Hepatocyte (in vitro differentiated cells): ENCODE measurements at regions not wholly inside any gene's neighbourhood (a gene's known extent, or its start where the extent isn't known, plus 50 kb on each side); places are given as distances from the start of the nearest gene placed in this dataset.

Source experiments
- DNase-seq: peaks from one replicate; pipeline ENCODE4 v3.0.0-alpha.2; 2016; ENCODE audit warnings: low spot score
- H2AFZ ChIP-seq: fragments of 200-600 bp; sonication (generic); 2 replicates; pipeline ENCODE4 v1.6.0; 2016; ENCODE audit warnings: antibody characterized with exemption, mild to moderate bottlenecking
- H3K27ac ChIP-seq: fragments of 200-600 bp; sonication (generic); 2 replicates; pipeline ENCODE4 v1.5.1; 2016; ENCODE audit warnings: mild to moderate bottlenecking
- H3K27me3 ChIP-seq: fragments of 200-600 bp; sonication (generic); 2 replicates; pipeline ENCODE4 v1.6.1; 2016
- H3K36me3 ChIP-seq: fragments of 200-600 bp; sonication (generic); replicated peaks from 2 replicates; pipeline ENCODE4 v1.5.1; 2016; ENCODE audit warnings: low read depth; ENCODE audit not compliant: insufficient read depth
- H3K4me1 ChIP-seq: fragments of 200-600 bp; sonication (generic); 2 replicates; pipeline ENCODE4 v1.5.1; 2016; ENCODE audit warnings: mild to moderate bottlenecking, moderate library complexity; ENCODE audit not compliant: insufficient read depth
- H3K4me2 ChIP-seq: fragments of 200-600 bp; sonication (generic); 2 replicates; pipeline ENCODE4 v1.6.0; 2016
- H3K4me3 ChIP-seq: fragments of 200-600 bp; sonication (generic); 2 replicates; pipeline ENCODE4 v1.5.1; 2016; ENCODE audit warnings: mild to moderate bottlenecking
- H3K79me2 ChIP-seq: fragments of 200-600 bp; sonication (generic); 2 replicates; pipeline ENCODE4 v1.6.0; 2017; ENCODE audit warnings: mild to moderate bottlenecking
- H3K9me2 ChIP-seq: fragments of 200-600 bp; sonication (generic); replicated peaks from 2 replicates; pipeline ENCODE4 v1.6.0; 2017; ENCODE audit warnings: mild to moderate bottlenecking; ENCODE audit not compliant: insufficient read depth
- H3K9me3 ChIP-seq: fragments of 200-600 bp; sonication (generic); 2 replicates; pipeline ENCODE4 v1.5.1; 2016; ENCODE audit warnings: low read depth, mild to moderate bottlenecking
- H4K20me1 ChIP-seq: fragments of 200-600 bp; sonication (generic); 2 replicates; pipeline ENCODE4 v1.6.0; 2016; ENCODE audit warnings: mild to moderate bottlenecking; ENCODE audit not compliant: insufficient read depth, poor library complexity, severe bottlenecking
- EZH2 ChIP-seq: fragments of 200-600 bp; sonication (generic); IDR thresholded peaks from 2 replicates; pipeline ENCODE4 v1.6.1; 2016; ENCODE audit warnings: antibody characterized with exemption, mild to moderate bottlenecking, borderline replicate concordance
- EZH2phosphoT487 ChIP-seq: fragments of 200-600 bp; sonication (generic); IDR thresholded peaks from one replicate; pipeline ENCODE4 v1.6.1; 2018; ENCODE audit warnings: antibody characterized with exemption, mild to moderate bottlenecking, low read depth, moderate library complexity; ENCODE audit not compliant: unreplicated experiment, severe bottlenecking
- WGBS: methylation state at CpG from one replicate; pipeline ENCODE4 v1.1.6; 2016; ENCODE audit warnings: low lambda C conversion rate; ENCODE audit errors: missing lambda C conversion rate; 5-methylcytosine and 5-hydroxymethylcytosine counted together
- TF ChIP-seq, protein P1 (sequence below): fragments of 200-600 bp; sonication (generic); IDR thresholded peaks from 2 replicates; pipeline ENCODE4 v1.5.1; 2016; ENCODE audit warnings: antibody characterized with exemption, mild to moderate bottlenecking; ENCODE audit not compliant: poor library complexity

DNA sequence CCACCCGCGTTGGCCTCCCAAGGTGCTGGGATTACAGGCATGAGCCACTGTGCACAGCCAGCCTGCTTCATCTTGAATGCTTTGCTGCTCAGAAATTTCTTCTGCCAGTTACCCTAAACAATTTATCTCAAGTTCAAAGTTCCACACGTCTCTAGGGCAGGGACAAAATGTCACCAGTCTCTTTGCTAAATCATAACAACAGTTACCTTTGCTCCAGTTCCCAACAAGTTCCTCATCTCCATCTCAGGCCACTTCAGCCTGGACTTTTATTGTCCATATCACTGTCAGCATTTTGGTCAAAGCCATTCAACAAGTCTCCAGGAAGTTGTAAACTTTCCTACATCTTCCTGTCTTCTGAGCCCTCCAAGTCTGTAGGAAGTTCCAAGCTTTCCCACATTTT is 159.5 kb upstream of the DYRK2 start:
- no peaks in the 10 kb centered on the region for H3K9me2 ChIP-seq
- H3K79me2 ChIP-seq, result no peaks in the 10 kb centered on the region
- no peak overlapping the region for H2AFZ ChIP-seq
- no peaks in the 10 kb centered on the region for H3K36me3 ChIP-seq
- no peak overlapping the region for H3K4me2 ChIP-seq
- H3K4me3 ChIP-seq, result no peak overlapping the region
- WGBS, result 90% methylated on average over 3 of the region's 3 CpGs
- H4K20me1 ChIP-seq, result no peaks in the 10 kb centered on the region
- TF ChIP-seq, protein P1, sequence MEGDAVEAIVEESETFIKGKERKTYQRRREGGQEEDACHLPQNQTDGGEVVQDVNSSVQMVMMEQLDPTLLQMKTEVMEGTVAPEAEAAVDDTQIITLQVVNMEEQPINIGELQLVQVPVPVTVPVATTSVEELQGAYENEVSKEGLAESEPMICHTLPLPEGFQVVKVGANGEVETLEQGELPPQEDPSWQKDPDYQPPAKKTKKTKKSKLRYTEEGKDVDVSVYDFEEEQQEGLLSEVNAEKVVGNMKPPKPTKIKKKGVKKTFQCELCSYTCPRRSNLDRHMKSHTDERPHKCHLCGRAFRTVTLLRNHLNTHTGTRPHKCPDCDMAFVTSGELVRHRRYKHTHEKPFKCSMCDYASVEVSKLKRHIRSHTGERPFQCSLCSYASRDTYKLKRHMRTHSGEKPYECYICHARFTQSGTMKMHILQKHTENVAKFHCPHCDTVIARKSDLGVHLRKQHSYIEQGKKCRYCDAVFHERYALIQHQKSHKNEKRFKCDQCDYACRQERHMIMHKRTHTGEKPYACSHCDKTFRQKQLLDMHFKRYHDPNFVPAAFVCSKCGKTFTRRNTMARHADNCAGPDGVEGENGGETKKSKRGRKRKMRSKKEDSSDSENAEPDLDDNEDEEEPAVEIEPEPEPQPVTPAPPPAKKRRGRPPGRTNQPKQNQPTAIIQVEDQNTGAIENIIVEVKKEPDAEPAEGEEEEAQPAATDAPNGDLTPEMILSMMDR, result no peak
- no peak for TF ChIP-seq EZH2
- no peak for TF ChIP-seq EZH2phosphoT487
- no peaks in the 10 kb centered on the region for H3K4me1 ChIP-seq
- no peak for DNase-seq
- H3K27ac ChIP-seq, result no peak overlapping the region
- peaks cover 14% of the 10 kb centered on the region for H3K9me3 ChIP-seq
- H3K27me3 ChIP-seq, result no peaks in the 10 kb centered on the region

GRCh38 chr12:67496581-67496980 is 152.0 kb upstream of the DYRK2 start:
- no peaks in the 10 kb centered on the region for H4K20me1 ChIP-seq
- H3K36me3 ChIP-seq, result no peaks in the 10 kb centered on the region
- H3K9me3 ChIP-seq, result peaks cover 6% of the 10 kb centered on the region
- H3K79me2 ChIP-seq, result no peaks in the 10 kb centered on the region
- no peak for TF ChIP-seq EZH2
- TF ChIP-seq EZH2phosphoT487, result no peak
- H3K27ac ChIP-seq, result no peak overlapping the region
- no peaks in the 10 kb centered on the region for H3K9me2 ChIP-seq
- WGBS, result 46% methylated on average over 2 of the region's 2 CpGs
- H3K4me3 ChIP-seq, result no peak overlapping the region
- H3K4me2 ChIP-seq, result no peak overlapping the region
- H2AFZ ChIP-seq, result no peak overlapping the region
- H3K27me3 ChIP-seq, result no peaks in the 10 kb centered on the region
- H3K4me1 ChIP-seq, result peaks cover 8% of the 10 kb centered on the region
- no peak for DNase-seq

DNA sequence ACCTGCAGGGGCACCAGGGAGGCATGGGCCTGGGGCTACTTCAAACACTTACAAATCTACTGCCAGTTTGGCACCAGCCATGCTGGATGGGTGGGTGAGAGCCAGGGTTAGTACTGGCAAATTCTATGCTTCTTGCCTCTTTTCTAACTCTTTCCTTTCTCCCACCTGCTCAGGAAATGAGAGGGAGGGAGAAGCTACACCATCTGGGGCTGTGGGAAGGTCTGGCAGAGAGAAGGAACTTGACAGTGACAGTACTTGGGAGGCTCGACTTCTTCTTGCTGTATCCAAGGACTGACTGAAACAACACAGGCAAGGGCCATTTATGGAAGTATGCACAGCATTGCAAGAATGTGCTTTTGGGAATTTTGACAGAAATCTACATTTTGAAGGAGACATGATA is 149.6 kb upstream of the DYRK2 start:
- H3K4me3 ChIP-seq, result no peak overlapping the region
- no peaks in the 10 kb centered on the region for H3K9me2 ChIP-seq
- DNase-seq, result no peak
- no peaks in the 10 kb centered on the region for H3K36me3 ChIP-seq
- TF ChIP-seq, protein P1, result no peak
- TF ChIP-seq EZH2 (no peak), EZH2phosphoT487 (no peak)
- H3K4me2 ChIP-seq, result no peak overlapping the region
- no peaks in the 10 kb centered on the region for H3K27me3 ChIP-seq
- WGBS, result 52% methylated on average over 1 of the region's 1 CpG
- H2AFZ ChIP-seq, result no peak overlapping the region
- no peaks in the 10 kb centered on the region for H3K9me3 ChIP-seq
- H3K79me2 ChIP-seq, result no peaks in the 10 kb centered on the region
- H4K20me1 ChIP-seq, result no peaks in the 10 kb centered on the region
- peaks cover 8% of the 10 kb centered on the region for H3K4me1 ChIP-seq
- no peak overlapping the region for H3K27ac ChIP-seq

- Histone ChIP-seq H3K4me2 (no peak overlapping the region), H3K4me3 (no peak overlapping the region), H3K9me2 (no peaks in the 10 kb centered on the region), H3K9me3 (no peaks in the 10 kb centered on the region), H3K79me2 (no peaks in the 10 kb centered on the region), H3K4me1 (peaks cover 8% of the 10 kb centered on the region), H2AFZ (no peak overlapping the region), H3K36me3 (no peaks in the 10 kb centered on the region), H3K27me3 (no peaks in the 10 kb centered on the region), H4K20me1 (no peaks in the 10 kb centered on the region), H3K27ac (peak overlapping the region; percentile 78)
- TF ChIP-seq, protein P1, result no peak
- TF ChIP-seq EZH2 (no peak), EZH2phosphoT487 (no peak)
- DNase-seq, result no peak
- 37% methylated on average over 2 of the region's 2 CpGs for whole genome bisulfite sequencing
Observed at GRCh38 chr12:67501362-67501761, 147.2 kb upstream of the DYRK2 start.
